Erythroblast (primary cell): ENCODE measurements at regions not wholly inside any gene's neighbourhood (a gene's known extent, or its start where the extent isn't known, plus 50 kb on each side); places are given as distances from the start of the nearest gene placed in this dataset.

Experiments used
- GATA1 ChIP-seq: IDR thresholded peaks from 2 replicates; pipeline ENCODE4 v1.6.1; 2011; ENCODE audit warnings: low read depth, mild to moderate bottlenecking, control low read depth, low read length, moderate library complexity
- POLR2A ChIP-seq: IDR thresholded peaks from 2 replicates; pipeline ENCODE4 v1.6.1; 2011; ENCODE audit warnings: mild to moderate bottlenecking, low read length

- TF ChIP-seq POLR2A: no peak
- TF ChIP-seq GATA1: no peak
Observed at GRCh38 chr6:28729501-28730402, 194.0 kb downstream of the TRIM27 start.
